Neural cell (in vitro differentiated cells): ENCODE measurements at regions not wholly inside any gene's neighbourhood (a gene's known extent, or its start where the extent isn't known, plus 50 kb on each side); places are given as distances from the start of the nearest gene placed in this dataset.

Experiments used
- EP300 ChIP-seq: fragments of 450-650 bp; conservative IDR thresholded peaks from 2 replicates; pipeline ENCODE4 v1.6.1; 2014; ENCODE audit warnings: antibody characterized with exemption, mild to moderate bottlenecking, moderate library complexity; ENCODE audit not compliant: poor library complexity, severe bottlenecking
- EZH2 ChIP-seq: fragments of 200-600, 300-800 bp; shearing (Covaris generic), sonication (generic); IDR thresholded peaks from 2 replicates; pipeline ENCODE4 v1.6.1; 2014; ENCODE audit warnings: antibody characterized with exemption, low read length, borderline replicate concordance, mild to moderate bottlenecking; ENCODE audit not compliant: insufficient read depth, poor library complexity, severe bottlenecking
- MXI1 ChIP-seq: fragments of 450-650 bp; conservative IDR thresholded peaks from 2 replicates; pipeline ENCODE4 v1.6.1; 2014; ENCODE audit warnings: antibody characterized with exemption, mild to moderate bottlenecking; ENCODE audit not compliant: poor library complexity, severe bottlenecking
- POLR2AphosphoS5 ChIP-seq: IDR thresholded peaks from 2 replicates; pipeline ENCODE4 v1.6.1; 2012
- REST ChIP-seq: IDR thresholded peaks from 2 replicates; pipeline ENCODE4 v1.6.1; 2012; ENCODE audit warnings: borderline replicate concordance
- SMC3 ChIP-seq: fragments of 450-650 bp; conservative IDR thresholded peaks from 2 replicates; pipeline ENCODE4 v1.6.1; 2014; ENCODE audit warnings: antibody characterized with exemption, mild to moderate bottlenecking, moderate library complexity; ENCODE audit not compliant: poor library complexity
- TAF1 ChIP-seq: IDR thresholded peaks from 2 replicates; pipeline ENCODE4 v1.6.1; 2012; ENCODE audit warnings: low read depth
- TF ChIP-seq, protein P1 (sequence below): fragments of 450-650 bp; IDR thresholded peaks from 2 replicates; pipeline ENCODE4 v1.5.1; 2014; ENCODE audit warnings: antibody characterized with exemption, mild to moderate bottlenecking, moderate library complexity; ENCODE audit not compliant: poor library complexity, severe bottlenecking

DNA sequence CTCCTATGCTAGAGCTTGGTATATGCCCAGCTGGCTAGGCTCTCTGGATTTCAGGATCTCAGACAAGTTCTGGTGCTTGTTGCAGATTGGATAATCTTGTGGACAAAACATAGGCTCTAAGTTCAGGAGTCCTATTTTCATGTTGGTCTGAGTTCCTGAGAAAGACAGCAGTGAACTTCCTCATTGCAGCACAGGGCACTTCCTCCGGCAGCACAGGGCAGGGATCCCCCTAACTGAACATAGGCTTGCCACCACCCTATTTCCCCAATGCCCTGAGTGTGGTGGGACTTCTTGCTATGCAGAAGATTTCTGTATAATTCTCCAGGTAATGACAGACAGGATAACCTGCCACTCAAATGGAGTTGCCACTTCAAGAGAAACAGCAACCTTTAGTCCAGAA lies 220.1 kb downstream of the PIK3R1 start:
- TF ChIP-seq, protein P1, sequence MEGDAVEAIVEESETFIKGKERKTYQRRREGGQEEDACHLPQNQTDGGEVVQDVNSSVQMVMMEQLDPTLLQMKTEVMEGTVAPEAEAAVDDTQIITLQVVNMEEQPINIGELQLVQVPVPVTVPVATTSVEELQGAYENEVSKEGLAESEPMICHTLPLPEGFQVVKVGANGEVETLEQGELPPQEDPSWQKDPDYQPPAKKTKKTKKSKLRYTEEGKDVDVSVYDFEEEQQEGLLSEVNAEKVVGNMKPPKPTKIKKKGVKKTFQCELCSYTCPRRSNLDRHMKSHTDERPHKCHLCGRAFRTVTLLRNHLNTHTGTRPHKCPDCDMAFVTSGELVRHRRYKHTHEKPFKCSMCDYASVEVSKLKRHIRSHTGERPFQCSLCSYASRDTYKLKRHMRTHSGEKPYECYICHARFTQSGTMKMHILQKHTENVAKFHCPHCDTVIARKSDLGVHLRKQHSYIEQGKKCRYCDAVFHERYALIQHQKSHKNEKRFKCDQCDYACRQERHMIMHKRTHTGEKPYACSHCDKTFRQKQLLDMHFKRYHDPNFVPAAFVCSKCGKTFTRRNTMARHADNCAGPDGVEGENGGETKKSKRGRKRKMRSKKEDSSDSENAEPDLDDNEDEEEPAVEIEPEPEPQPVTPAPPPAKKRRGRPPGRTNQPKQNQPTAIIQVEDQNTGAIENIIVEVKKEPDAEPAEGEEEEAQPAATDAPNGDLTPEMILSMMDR: no peak
- TF ChIP-seq REST (no peak), TAF1 (no peak), EP300 (no peak), EZH2 (no peak), SMC3 (no peak), POLR2AphosphoS5 (no peak), MXI1 (no peak)
